Stomach smooth muscle (tissue), 2 donors: ENCODE measurements at regions not wholly inside any gene's neighbourhood (a gene's known extent, or its start where the extent isn't known, plus 50 kb on each side); places are given as distances from the start of the nearest gene placed in this dataset.
"Not testable (repeated sequence)": the region's sequence is repeated elsewhere in the genome, so short reads cannot be mapped to it uniquely, and the experiment has no call there.

Experiments used
- H3K27ac ChIP-seq: one replicate; pipeline ENCODE4 v1.7.0; 2013; ENCODE audit warnings: mild to moderate bottlenecking, low read length, inconsistent platforms
- H3K27me3 ChIP-seq, 2 donors: one replicate each; pipeline ENCODE4 v1.7.0; 2013; ENCODE audit warnings: low read length in 2 of 2; ENCODE audit not compliant: insufficient read depth in 2 of 2, control insufficient read depth in 1 of 2
- H3K36me3 ChIP-seq, 2 donors: one replicate each; pipeline ENCODE4 v1.7.0; 2013; ENCODE audit warnings: low read length in 2 of 2; ENCODE audit not compliant: control insufficient read depth in 2 of 2, insufficient read depth in 2 of 2
- H3K4me1 ChIP-seq: one replicate; pipeline ENCODE4 v1.7.0; 2013; ENCODE audit warnings: low read length; ENCODE audit not compliant: control insufficient read depth, insufficient read depth
- H3K4me3 ChIP-seq, 2 donors: one replicate each; pipeline ENCODE4 v1.7.0; 2013; ENCODE audit warnings: low read length in 2 of 2
- H3K9ac ChIP-seq, 2 donors: one replicate each; pipeline ENCODE4 v1.7.0; 2013; ENCODE audit warnings: low read length in 2 of 2, mild to moderate bottlenecking in 1 of 2
- H3K9me3 ChIP-seq, 2 donors: one replicate each; pipeline ENCODE4 v1.7.0; 2013; ENCODE audit warnings: low read length in 2 of 2; ENCODE audit not compliant: control insufficient read depth in 2 of 2
- donor health status: healthy.
- donor health status: Pancreatic carcinoma.

GRCh38 chr12:124085419-124086296, 112.6 kb downstream of the ZNF664 start:
- H3K36me3 ChIP-seq: no peaks in the 10 kb centered on the region
- peaks cover 7% of the 10 kb centered on the region for H3K4me1 ChIP-seq
- no peaks in the 10 kb centered on the region for H3K9me3 ChIP-seq
- no peaks in the 10 kb centered on the region for H3K27me3 ChIP-seq
- H3K9ac ChIP-seq: no peak overlapping the region
- no peak overlapping the region for H3K27ac ChIP-seq
- no peak overlapping the region for H3K4me3 ChIP-seq

- Histone ChIP-seq H3K27me3 (no peaks in the 10 kb centered on the region), H3K4me3 (no peak overlapping the region), H3K36me3 (no peaks in the 10 kb centered on the region), H3K9ac (no peak overlapping the region), H3K27ac (no peak overlapping the region), H3K4me1 (peaks cover 7% of the 10 kb centered on the region), H3K9me3 (no peaks in the 10 kb centered on the region)
Measured at GRCh38 chr12:124086299-124086898, 113.4 kb downstream of the ZNF664 start.

- H3K9me3 ChIP-seq: no peaks in the 10 kb centered on the region
- H3K27me3 ChIP-seq: no peaks in the 10 kb centered on the region
- H3K27ac ChIP-seq: no peak overlapping the region
- H3K4me1 ChIP-seq: peaks cover 7% of the 10 kb centered on the region
- no peak overlapping the region for H3K4me3 ChIP-seq
- H3K36me3 ChIP-seq: no peaks in the 10 kb centered on the region
- H3K9ac ChIP-seq: no peak overlapping the region
Measured at GRCh38 chr12:124087266-124088051, 114.4 kb downstream of the ZNF664 start.

- H3K27me3 ChIP-seq: no peaks in the 10 kb centered on the region
- H3K4me1 ChIP-seq: peaks cover 7% of the 10 kb centered on the region
- no peak overlapping the region for H3K9ac ChIP-seq
- no peak overlapping the region for H3K27ac ChIP-seq
- H3K4me3 ChIP-seq: no peak overlapping the region
- no peaks in the 10 kb centered on the region for H3K9me3 ChIP-seq
- H3K36me3 ChIP-seq: no peaks in the 10 kb centered on the region
Measured at GRCh38 chr12:124088217-124088907, 115.3 kb downstream of the ZNF664 start.

- not testable (repeated sequence) for H3K4me3 ChIP-seq, H3K27ac ChIP-seq, H3K36me3 ChIP-seq, H3K27me3 ChIP-seq, H3K9ac ChIP-seq, H3K4me1 ChIP-seq, H3K9me3 ChIP-seq
Measured at GRCh38 chr12:124089181-124089914, 116.3 kb downstream of the ZNF664 start.

- H3K9ac ChIP-seq: no peak overlapping the region
- no peaks in the 10 kb centered on the region for H3K36me3 ChIP-seq
- no peaks in the 10 kb centered on the region for H3K9me3 ChIP-seq
- peaks cover 8% of the 10 kb centered on the region for H3K4me1 ChIP-seq
- H3K27ac ChIP-seq: no peak overlapping the region
- H3K4me3 ChIP-seq: no peak overlapping the region
- H3K27me3 ChIP-seq: no peaks in the 10 kb centered on the region
Measured at GRCh38 chr12:124091835-124092234, 118.8 kb downstream of the ZNF664 start.

- not testable (repeated sequence) for H3K36me3 ChIP-seq, H3K27me3 ChIP-seq, H3K9me3 ChIP-seq, H3K27ac ChIP-seq, H3K9ac ChIP-seq, H3K4me3 ChIP-seq
- peaks cover 11% of the 10 kb centered on the region for H3K4me1 ChIP-seq
Measured at GRCh38 chr12:124092532-124092931, 119.5 kb downstream of the ZNF664 start.

- Histone ChIP-seq H3K4me3 (no peak overlapping the region), H3K27me3 (no peaks in the 10 kb centered on the region), H3K27ac (no peak overlapping the region), H3K9ac (no peak overlapping the region), H3K9me3 (no peaks in the 10 kb centered on the region), H3K4me1 (peaks cover 14% of the 10 kb centered on the region), H3K36me3 (no peaks in the 10 kb centered on the region)
Measured at GRCh38 chr12:124093297-124093696, 120.3 kb downstream of the ZNF664 start.

GRCh38 chr12:124094188-124094587, 121.2 kb downstream of the ZNF664 start:
- Histone ChIP-seq H3K4me3 (no peak overlapping the region), H3K9me3 (no peaks in the 10 kb centered on the region), H3K27ac (no peak overlapping the region), H3K4me1 (peaks cover 16% of the 10 kb centered on the region), H3K27me3 (no peaks in the 10 kb centered on the region), H3K36me3 (no peaks in the 10 kb centered on the region), H3K9ac (no peak overlapping the region)

- no peak overlapping the region for H3K4me3 ChIP-seq
- H3K27ac ChIP-seq: no peak overlapping the region
- H3K4me1 ChIP-seq: peaks cover 16% of the 10 kb centered on the region
- H3K27me3 ChIP-seq: no peaks in the 10 kb centered on the region
- no peaks in the 10 kb centered on the region for H3K9me3 ChIP-seq
- no peaks in the 10 kb centered on the region for H3K36me3 ChIP-seq
- no peak overlapping the region for H3K9ac ChIP-seq
Measured at GRCh38 chr12:124094733-124095132, 121.7 kb downstream of the ZNF664 start.
